ENCODE measurements at regions not wholly inside any gene's neighbourhood (a gene's known extent, or its start where the extent isn't known, plus 50 kb on each side); places are given as distances from the start of the nearest gene placed in this dataset.

- Histone ChIP-seq H3K4ac (ENCODE audit: low read depth, low read length) (no peak overlapping the region), H2BK5ac (ENCODE audit: insufficient read length, low read length) (no peak overlapping the region), H3K14ac (ENCODE audit: insufficient read depth, low read length) (no peak overlapping the region), H3K4me2 (ENCODE audit: insufficient read depth, insufficient read length, low read length) (no peak overlapping the region), H2BK12ac (ENCODE audit: insufficient read length, low read depth, low read length) (no peak overlapping the region), H4K20me1 (ENCODE audit: control insufficient read depth, insufficient read depth, insufficient read length) (no peaks in the 10 kb centered on the region), H3K23ac (ENCODE audit: insufficient read length, low read depth, low read length) (no peak overlapping the region), H2AK5ac (ENCODE audit: insufficient read length, low read length) (no peak overlapping the region), H3K23me2 (ENCODE audit: insufficient read length, low read depth, low read length, poor library complexity, severe bottlenecking) (no peaks in the 10 kb centered on the region), H2BK20ac (ENCODE audit: low read depth, low read length, poor library complexity, severe bottlenecking) (no peak overlapping the region), H3K9me3 (ENCODE audit: control insufficient read depth, low read depth, low read length) (no peaks in the 10 kb centered on the region), H3K56ac (ENCODE audit: insufficient read length, low read depth, low read length) (no peak overlapping the region), H3K18ac (ENCODE audit: insufficient read length, low read depth, low read length) (no peak overlapping the region), H3K9ac (ENCODE audit: extremely low read depth, insufficient read length, low read length) (no peak overlapping the region), H4K8ac (replicated peaks; ENCODE audit: insufficient read length, low read depth, low read length) (no peak overlapping the region), H3K4me1 (ENCODE audit: insufficient read depth, low read length) (no peaks in the 10 kb centered on the region), H3K27ac (ENCODE audit: insufficient read length, low read depth, low read length) (no peak overlapping the region), H3K79me1 (ENCODE audit: insufficient read depth, low read depth, low read length, poor library complexity, severe bottlenecking) (no peaks in the 10 kb centered on the region), H3T11ph (ENCODE audit: low read length) (no peak overlapping the region), H2BK120ac (ENCODE audit: low read depth, low read length, poor library complexity, severe bottlenecking) (no peak overlapping the region), H4K91ac (ENCODE audit: insufficient read length, low read depth, low read length) (no peak overlapping the region), H2AFZ (ENCODE audit: low read length) (no peak overlapping the region), H4K5ac (ENCODE audit: insufficient read length, low read depth, low read length) (no peak overlapping the region), H3K27me3 (ENCODE audit: insufficient read depth, low read length) (no peaks in the 10 kb centered on the region), H3K79me2 (ENCODE audit: insufficient read depth, low read length) (no peaks in the 10 kb centered on the region), H2BK15ac (ENCODE audit: low read depth, low read length) (no peak overlapping the region)
- H3K36me3 Mint-ChIP-seq (ENCODE audit: insufficient read depth in 1 of 3, low read depth in 3 of 3): no peaks in the 10 kb centered on the region; a peak in 2 of 7 replicates
- DNase-seq: no peak
- H3K4me3 Mint-ChIP-seq: no peak overlapping the region
- no CpG with 5 or more reads among the region's 3 CpGs for WGBS (ENCODE audit: extremely low coverage, insufficient read length, low lambda C conversion rate)
- H3K27ac Mint-ChIP-seq: no peak overlapping the region
- no peak for TF ChIP-seq CTCF (conservative IDR thresholded peaks at IDR 0.05)
- H3K9me3 Mint-ChIP-seq: 0 out of 5 replicates have a peak, but pooled peaks cover 0 to 3% of the 10 kb centered on the region in 2 experiments
- H3K4me1 Mint-ChIP-seq: peaks cover 4 to 6% of the 10 kb centered on the region in 2 experiments; a peak in 3 of 4 replicates
- peaks cover 25% of the 10 kb centered on the region for H3K27me3 Mint-ChIP-seq (ENCODE audit: low read depth)
These were observed 391.1 kb upstream of the MEX3C start for GRCh38 chr18:51588616-51589015.
